ENCODE measurements at regions not wholly inside any gene's neighbourhood (a gene's known extent, or its start where the extent isn't known, plus 50 kb on each side); places are given as distances from the start of the nearest gene placed in this dataset.

DNA sequence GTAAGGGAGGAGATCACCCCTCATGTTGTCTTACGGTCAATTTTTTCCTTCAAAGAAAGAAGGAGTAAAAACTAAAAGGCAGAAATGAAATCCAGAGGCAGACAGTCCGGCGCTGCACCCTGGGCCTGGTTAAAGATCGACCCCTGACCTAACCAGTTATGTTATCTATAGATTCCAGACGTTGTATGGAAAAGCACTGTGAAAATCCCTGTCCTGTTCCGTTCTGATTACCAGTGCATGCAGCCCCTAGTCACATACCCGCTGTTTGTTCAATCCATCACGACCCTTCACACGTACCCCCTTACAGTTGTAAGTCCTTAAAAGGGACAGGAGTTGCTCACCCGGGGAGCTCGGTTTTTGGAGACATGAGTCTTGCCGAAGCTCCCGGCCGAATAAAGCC is 105.6 kb upstream of the JADE1 start:
- H3K36me3 Mint-ChIP-seq (ENCODE audit: low read depth): no peaks in the 10 kb centered on the region
- TF ChIP-seq, protein P1, sequence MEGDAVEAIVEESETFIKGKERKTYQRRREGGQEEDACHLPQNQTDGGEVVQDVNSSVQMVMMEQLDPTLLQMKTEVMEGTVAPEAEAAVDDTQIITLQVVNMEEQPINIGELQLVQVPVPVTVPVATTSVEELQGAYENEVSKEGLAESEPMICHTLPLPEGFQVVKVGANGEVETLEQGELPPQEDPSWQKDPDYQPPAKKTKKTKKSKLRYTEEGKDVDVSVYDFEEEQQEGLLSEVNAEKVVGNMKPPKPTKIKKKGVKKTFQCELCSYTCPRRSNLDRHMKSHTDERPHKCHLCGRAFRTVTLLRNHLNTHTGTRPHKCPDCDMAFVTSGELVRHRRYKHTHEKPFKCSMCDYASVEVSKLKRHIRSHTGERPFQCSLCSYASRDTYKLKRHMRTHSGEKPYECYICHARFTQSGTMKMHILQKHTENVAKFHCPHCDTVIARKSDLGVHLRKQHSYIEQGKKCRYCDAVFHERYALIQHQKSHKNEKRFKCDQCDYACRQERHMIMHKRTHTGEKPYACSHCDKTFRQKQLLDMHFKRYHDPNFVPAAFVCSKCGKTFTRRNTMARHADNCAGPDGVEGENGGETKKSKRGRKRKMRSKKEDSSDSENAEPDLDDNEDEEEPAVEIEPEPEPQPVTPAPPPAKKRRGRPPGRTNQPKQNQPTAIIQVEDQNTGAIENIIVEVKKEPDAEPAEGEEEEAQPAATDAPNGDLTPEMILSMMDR (IDR thresholded peaks at IDR 0.05; ENCODE audit: unreplicated experiment in 3 of 3): no peak
- H3K27me3 Mint-ChIP-seq (ENCODE audit: low read depth): no peaks in the 10 kb centered on the region
- H3K4me3 Mint-ChIP-seq: no peak overlapping the region
- no peaks in the 10 kb centered on the region for H3K4me1 Mint-ChIP-seq
- peaks cover 7% of the 10 kb centered on the region for H3K9me3 Mint-ChIP-seq
- no peak overlapping the region for H3K27ac Mint-ChIP-seq

DNA sequence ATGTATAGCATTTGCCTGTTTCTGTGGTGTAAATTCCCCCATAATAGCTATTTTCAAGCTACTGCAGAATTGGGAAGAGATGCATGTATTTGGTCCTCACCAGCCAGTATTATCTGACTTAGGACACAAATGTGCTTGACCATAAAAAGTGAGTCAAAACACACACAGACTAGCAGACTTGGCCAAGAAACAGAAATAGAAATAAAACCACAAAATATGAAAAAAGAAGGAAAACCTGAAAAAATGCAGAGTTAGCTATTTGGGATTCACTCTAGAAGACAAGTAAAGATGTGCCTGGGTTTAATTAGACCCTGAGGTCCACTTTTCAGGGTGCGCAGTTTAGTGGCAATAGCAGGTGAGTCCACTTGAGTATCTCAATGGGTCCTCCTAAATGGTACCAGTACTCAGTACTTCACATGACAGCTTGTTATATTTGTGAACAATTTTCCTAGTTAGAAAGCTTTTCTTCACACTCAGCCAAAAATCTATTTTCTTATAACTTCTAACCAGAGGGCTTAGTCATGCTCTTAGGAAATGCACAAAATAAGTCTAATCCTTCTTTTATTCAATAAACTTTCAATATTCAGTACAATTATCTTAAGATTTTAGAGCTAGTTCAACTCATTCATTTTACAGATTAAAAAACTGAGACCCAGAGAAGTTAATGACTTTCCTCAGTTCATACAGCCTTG is 108.7 kb upstream of the JADE1 start:
- H3K9me3 Mint-ChIP-seq: peaks cover 7% of the 10 kb centered on the region
- no peak overlapping the region for H3K4me3 Mint-ChIP-seq
- no peaks in the 10 kb centered on the region for H3K36me3 Mint-ChIP-seq (ENCODE audit: low read depth)
- H3K27me3 Mint-ChIP-seq (ENCODE audit: low read depth): no peaks in the 10 kb centered on the region
- TF ChIP-seq, protein P1 (IDR thresholded peaks at IDR 0.05; ENCODE audit: unreplicated experiment in 3 of 3): no peak
- H3K27ac Mint-ChIP-seq: no peak overlapping the region
- H3K4me1 Mint-ChIP-seq: no peaks in the 10 kb centered on the region

DNA sequence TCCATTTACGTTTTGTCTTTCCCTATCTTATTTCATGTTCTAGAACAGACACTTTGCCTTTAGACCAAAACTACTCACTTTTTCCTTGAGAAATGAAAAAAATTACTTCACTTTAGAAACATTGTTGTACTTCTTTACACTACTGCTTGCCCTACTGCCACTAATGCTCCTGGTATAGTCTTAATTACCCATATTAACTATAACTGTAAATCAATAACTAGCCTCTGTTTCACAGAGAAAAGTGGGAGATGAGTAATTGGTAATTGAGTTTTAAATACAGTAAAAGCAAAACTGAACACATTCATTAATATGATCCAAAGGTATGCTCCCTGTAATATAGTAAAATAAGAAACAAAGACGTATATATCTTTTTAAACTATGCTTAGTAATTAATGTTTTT is 111.1 kb upstream of the JADE1 start:
- H3K4me1 Mint-ChIP-seq: no peaks in the 10 kb centered on the region
- peak overlapping the region; percentile 11 to 70 (median 44) for H3K27ac Mint-ChIP-seq
- no peaks in the 10 kb centered on the region for H3K36me3 Mint-ChIP-seq (ENCODE audit: low read depth)
- no peaks in the 10 kb centered on the region for H3K27me3 Mint-ChIP-seq (ENCODE audit: low read depth)
- H3K9me3 Mint-ChIP-seq: peaks cover 16% of the 10 kb centered on the region
- H3K4me3 Mint-ChIP-seq: peak overlapping the region in 1 of 3 experiments; percentile 22
- TF ChIP-seq, protein P1 (IDR thresholded peaks at IDR 0.05; ENCODE audit: unreplicated experiment in 3 of 3): no peak

DNA sequence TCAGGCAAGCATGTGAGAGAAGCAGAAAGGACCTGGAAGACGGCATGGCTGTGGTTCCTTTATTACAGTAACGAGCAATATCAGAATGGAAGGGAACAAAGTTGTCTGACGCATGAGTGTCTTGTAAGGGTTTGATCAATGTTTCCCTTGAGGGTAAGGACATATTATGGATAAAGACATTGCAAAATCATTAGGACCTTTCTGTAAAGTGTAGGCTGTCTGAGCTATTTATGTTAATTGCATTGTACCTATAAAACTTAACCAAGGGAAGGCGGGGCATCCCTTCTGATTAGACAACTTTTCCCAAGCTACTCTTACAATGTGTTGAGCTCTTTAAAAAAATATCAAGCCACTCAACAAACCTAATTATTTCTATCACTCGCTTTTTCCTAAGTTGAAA is 112.2 kb upstream of the JADE1 start:
- H3K27ac Mint-ChIP-seq: peak overlapping the region in 2 of 3 experiments; percentile 26 to 32
- no peaks in the 10 kb centered on the region for H3K27me3 Mint-ChIP-seq (ENCODE audit: low read depth)
- TF ChIP-seq, protein P1 (IDR thresholded peaks at IDR 0.05; ENCODE audit: unreplicated experiment in 3 of 3): no peak
- no peaks in the 10 kb centered on the region for H3K4me1 Mint-ChIP-seq
- H3K4me3 Mint-ChIP-seq: no peak overlapping the region
- H3K9me3 Mint-ChIP-seq: peaks cover 20% of the 10 kb centered on the region
- no peaks in the 10 kb centered on the region for H3K36me3 Mint-ChIP-seq (ENCODE audit: low read depth)

DNA sequence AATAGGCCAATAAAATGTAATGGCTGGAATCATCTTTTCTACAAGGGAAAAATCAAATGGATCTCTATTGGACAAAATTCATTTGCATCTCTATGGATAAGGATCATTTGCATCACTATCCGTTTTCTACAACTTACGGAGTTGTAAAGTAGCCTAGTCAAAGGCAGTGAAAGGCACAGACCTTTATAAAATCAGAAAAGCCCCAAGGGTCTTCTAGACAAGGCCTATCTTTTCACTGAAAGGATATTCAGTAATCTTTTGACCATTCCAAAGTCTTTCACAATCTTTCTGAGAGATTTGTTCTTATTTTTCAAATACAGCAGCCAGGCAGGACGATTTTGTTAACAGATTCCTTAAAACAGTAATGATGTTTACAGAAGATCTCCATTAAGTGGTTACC is 119.5 kb upstream of the JADE1 start:
- Mint-ChIP-seq H3K4me1 (peaks cover 5% of the 10 kb centered on the region), H3K36me3 (ENCODE audit: low read depth) (no peaks in the 10 kb centered on the region), H3K9me3 (peaks cover 20% of the 10 kb centered on the region), H3K27ac (no peak overlapping the region), H3K27me3 (ENCODE audit: low read depth) (peaks cover 5% of the 10 kb centered on the region), H3K4me3 (no peak overlapping the region)
- TF ChIP-seq, protein P1 (IDR thresholded peaks at IDR 0.05; ENCODE audit: unreplicated experiment in 3 of 3): no peak

DNA sequence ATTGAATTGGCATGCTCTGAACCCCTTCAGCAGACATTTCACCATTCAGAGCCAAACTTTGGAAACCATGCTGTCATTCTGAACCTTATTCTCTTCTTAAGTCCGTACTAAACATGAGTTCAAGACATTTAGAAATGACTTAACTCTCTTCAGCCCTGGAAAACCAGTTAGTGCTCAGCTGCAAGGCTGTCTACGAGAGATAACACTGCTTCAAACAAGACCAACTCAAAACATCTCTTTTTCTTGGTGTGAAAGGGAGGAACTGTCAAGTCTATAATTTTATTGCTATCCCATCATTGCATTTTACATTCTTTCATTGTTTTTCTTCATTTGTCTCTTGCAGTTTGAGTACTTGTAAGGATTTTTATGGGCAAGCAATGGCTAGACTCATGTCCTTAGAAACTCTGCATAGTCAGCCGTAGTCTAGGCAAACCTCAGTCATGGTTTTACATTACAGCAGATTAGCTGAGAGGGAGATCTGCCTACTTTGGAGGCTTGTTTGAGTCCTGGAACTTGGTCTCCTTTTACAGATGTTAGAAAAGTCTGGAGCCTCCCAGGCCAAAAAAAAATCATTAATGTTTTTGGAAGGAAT is 120.6 kb upstream of the JADE1 start:
- Mint-ChIP-seq H3K36me3 (ENCODE audit: low read depth) (no peaks in the 10 kb centered on the region), H3K4me3 (no peak overlapping the region), H3K27me3 (ENCODE audit: low read depth) (peaks cover 5% of the 10 kb centered on the region), H3K9me3 (peaks cover 9% of the 10 kb centered on the region), H3K27ac (peak overlapping the region in 2 of 3 experiments; percentile 44 to 84), H3K4me1 (peaks cover 5% of the 10 kb centered on the region)
- TF ChIP-seq, protein P1 (IDR thresholded peaks at IDR 0.05; ENCODE audit: unreplicated experiment in 3 of 3): no peak
